ENCODE measurements at regions not wholly inside any gene's neighbourhood (a gene's known extent, or its start where the extent isn't known, plus 50 kb on each side); places are given as distances from the start of the nearest gene placed in this dataset.

DNA sequence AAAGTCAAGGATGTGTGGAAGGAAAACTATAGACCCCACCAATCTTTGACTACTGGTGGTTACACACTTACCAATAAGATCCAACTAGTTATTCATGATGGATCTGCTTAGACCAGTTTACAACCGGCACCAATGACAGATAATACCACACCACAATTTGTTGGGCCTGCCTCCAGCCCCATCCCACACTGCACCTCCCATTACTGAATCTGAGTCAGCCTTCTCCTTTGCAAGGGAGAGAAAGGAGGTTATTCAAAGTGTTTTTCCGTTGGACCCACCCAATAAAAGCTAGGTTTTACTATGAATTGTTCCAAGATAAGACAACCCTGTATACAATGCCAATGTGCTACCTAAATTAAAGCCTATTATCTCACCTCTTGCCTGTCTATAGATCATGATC lies 453.5 kb downstream of the MTRR start:
- no peak for DNase-seq (ENCODE audit: low read depth)

- no peak for DNase-seq (ENCODE audit: low read depth)
Measured at GRCh38 chr5:8327016-8327415, 458.1 kb downstream of the MTRR start.

GRCh38 chr5:8329773-8330172 lies 460.8 kb downstream of the MTRR start:
- DNase-seq (ENCODE audit: low read depth) = no peak

GRCh38 chr5:8332666-8333445 lies 463.9 kb downstream of the MTRR start:
- no peak for DNase-seq (ENCODE audit: low read depth)

GRCh38 chr5:8333485-8333884 lies 464.5 kb downstream of the MTRR start:
- no peak for DNase-seq (ENCODE audit: low read depth)

DNA sequence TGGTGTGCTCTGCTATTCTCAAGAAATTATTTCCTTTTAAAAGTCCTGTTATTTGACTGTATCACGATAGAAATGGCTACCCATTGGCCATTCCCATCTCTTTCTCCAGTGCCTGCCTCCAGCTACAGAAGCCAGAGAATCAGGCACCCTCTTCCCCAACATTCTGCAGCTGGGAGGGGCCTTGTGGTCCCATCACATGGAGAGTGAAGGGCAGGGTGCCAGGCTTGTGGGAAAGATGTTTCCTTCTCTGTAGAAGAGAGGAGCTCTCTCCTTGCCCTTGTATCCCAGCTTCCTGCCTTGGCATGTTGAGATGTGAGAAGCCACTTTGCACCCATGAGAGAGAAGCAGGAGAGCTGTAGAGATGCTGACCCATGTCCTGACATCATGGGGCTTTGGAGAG lies 465.0 kb downstream of the MTRR start:
- DNase-seq (ENCODE audit: low read depth) = no peak

DNA sequence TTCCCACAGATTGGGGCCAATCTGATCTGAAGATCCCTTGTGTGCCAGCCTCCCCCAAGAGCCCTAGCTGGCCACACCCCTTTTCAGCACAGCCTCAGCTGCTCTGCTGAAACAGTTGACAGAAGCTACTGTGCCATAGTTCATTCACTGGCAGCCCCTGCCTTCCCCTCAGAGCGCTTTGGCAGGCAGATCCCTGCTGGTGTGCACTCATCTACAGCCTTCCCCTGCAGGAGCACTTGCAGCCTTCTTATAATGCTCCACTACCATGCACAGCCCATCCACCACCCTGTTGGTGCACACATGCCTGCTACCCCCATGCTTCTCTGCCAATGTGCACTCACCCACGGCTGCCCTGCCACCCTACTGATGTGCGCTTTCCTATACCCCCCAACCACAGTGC lies 471.3 kb downstream of the MTRR start:
- no peak for DNase-seq (ENCODE audit: low read depth)

DNA sequence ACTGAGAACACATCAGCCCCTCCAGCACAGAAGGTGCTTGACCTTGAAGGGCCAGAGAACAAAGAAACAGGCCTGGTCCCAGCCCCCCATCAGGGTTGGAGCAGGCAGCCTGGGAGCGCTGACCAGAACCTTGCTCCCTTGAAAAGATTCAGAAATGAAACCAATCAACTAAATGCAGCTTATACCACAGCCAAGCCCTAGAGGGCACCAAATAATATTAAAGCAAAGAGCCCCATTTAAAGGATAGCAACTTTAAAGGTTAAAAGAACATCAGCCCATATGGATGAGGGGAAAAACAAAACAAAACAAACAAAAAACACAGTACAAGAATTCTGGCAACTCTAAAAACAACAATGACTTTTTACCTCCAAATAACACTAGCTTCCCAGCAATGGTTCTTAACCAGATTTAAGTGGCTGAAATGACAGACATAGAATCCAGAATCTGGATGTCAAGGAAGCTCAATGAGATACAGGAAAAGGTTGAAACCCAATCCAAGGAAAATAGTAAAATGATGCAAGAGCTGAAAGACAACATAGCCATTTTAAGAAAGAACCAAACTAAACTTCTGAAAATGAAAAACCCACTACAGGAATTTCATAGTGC lies 471.9 kb downstream of the MTRR start:
- no peak for DNase-seq (ENCODE audit: low read depth)

DNA sequence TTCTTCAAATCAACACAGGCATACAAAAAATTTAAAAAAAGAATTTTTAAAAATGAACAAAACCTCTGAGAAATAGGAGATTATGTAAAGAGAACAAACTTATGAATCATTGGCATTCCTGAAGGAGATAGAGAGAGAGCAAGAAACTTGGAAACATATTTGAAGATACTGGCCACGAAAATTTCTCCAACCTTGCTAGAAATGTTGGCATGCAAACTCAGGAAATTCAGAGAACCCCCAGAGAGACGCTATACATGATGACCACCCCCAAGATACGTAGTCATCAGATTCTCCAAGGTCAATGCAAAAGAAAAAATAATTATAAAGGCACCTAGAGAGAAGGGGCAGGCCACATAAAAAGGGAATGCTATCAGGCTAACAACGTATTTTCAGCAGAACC lies 472.5 kb downstream of the MTRR start:
- DNase-seq (ENCODE audit: low read depth) = no peak

GRCh38 chr5:8347984-8348383 lies 479.0 kb downstream of the MTRR start:
- DNase-seq (ENCODE audit: low read depth) = no peak

DNA sequence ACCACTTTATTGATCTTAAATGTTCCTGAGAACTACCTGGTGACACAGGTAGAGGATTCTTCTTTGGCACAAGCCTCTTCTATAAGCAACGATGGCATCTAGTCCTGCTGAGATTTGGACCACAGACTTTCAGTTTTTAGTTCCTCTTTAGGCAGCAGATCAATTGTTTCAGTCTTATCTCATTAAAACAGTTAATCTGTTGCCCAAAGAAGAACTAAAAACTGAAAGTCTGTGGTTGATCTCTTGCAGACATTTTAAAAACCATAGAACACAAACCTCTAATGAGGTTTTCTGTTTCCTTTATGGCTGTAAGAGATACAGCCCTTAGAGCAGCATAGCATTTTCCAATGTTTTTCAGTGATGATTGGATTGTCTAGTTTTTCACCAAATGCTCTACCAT lies 480.9 kb downstream of the MTRR start:
- DNase-seq (ENCODE audit: low read depth) = no peak

GRCh38 chr5:8350644-8351339 lies 481.8 kb downstream of the MTRR start:
- no peak for DNase-seq (ENCODE audit: low read depth)

GRCh38 chr5:8355981-8356380 lies 487.0 kb downstream of the MTRR start:
- no peak for DNase-seq (ENCODE audit: low read depth)

GRCh38 chr5:8360012-8360411 lies 491.1 kb downstream of the MTRR start:
- DNase-seq (ENCODE audit: low read depth) = no peak

GRCh38 chr5:8362495-8362894 lies 493.5 kb downstream of the MTRR start:
- no peak for DNase-seq (ENCODE audit: low read depth)

GRCh38 chr5:8363138-8363537 lies 494.2 kb downstream of the MTRR start:
- DNase-seq (ENCODE audit: low read depth) = no peak

DNA sequence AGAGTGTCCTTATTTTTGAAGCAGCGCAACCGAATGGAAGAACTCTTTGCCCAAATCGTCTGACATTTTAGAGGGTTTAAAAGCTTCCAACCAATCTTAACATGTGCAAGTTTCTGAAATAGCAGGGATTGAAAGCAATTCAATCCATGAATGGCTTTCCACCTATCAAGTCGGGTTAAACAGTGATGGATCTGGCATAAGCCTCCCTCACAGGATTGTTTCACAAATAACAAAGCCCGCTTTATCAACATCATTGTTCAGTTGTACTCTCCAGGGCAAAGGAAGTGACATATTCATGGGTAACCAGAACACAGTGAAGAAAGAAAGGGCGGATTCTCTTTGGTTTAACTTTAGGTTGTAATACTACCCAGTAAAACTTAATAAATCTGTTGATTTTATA lies 497.3 kb downstream of the MTRR start:
- DNase-seq (ENCODE audit: low read depth) = no peak

DNA sequence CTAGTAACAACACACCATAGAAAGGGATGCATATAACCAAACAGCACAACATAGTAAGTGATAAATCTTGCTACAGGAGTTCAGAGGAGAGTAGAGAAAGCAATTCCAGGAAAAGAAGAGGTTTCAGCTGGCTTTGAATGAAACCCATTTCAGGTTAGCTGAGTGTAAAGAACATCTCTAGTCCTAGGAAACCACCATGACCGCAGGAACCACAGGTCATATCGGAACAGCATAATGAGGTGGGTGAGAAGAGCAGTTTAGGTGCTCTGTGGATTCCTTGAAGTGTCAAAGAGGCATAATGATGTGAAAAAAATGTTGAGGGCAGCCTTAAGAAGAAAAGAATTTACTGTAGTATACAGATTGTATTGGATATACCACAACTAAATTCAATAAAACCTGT lies 507.5 kb downstream of the MTRR start:
- DNase-seq (ENCODE audit: low read depth) = no peak

- DNase-seq (ENCODE audit: low read depth) = no peak
Measured at GRCh38 chr5:8381972-8382371, 513.0 kb downstream of the MTRR start.

GRCh38 chr5:8382456-8382855 lies 513.5 kb downstream of the MTRR start:
- no peak for DNase-seq (ENCODE audit: low read depth)

- DNase-seq (ENCODE audit: low read depth) = no peak
Measured at GRCh38 chr5:8383616-8384015, 514.7 kb downstream of the MTRR start.

GRCh38 chr5:8386719-8387288 lies 517.9 kb downstream of the MTRR start:
- DNase-seq (ENCODE audit: low read depth) = no peak

DNA sequence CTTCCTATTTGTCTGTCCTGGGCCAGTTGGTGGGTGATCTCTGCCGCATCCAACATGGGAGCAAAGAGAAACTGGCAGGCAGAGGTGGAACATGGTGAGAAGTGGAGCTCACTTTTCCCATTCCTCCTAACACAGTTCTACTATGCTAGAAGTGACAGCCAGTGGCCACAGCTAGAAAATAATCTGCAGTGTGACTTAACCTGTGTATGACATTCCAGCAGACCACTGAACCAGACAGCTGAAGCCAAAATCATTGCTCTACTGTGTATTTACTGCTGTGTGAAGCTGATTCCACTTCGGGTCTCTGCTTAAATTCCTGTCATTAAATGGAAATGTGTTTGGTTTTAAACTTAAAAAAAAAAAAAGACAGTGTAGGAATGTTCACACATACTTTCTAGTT lies 523.0 kb downstream of the MTRR start:
- DNase-seq (ENCODE audit: low read depth) = no peak

Data from stimulated activated CD8-positive, alpha-beta memory T cell treated with anti-CD3 and anti-CD28 coated beads, Interleukin-7, amount 100 ng/mL, for 24 hours (primary cell).